HG03045 (cell line): ENCODE measurements at regions not wholly inside any gene's neighbourhood (a gene's known extent, or its start where the extent isn't known, plus 50 kb on each side); places are given as distances from the start of the nearest gene placed in this dataset.

Experiments
- ATAC-seq: cut with Tn5 transposase; IDR thresholded peaks from one replicate; pipeline ENCODE4 v1.9.1; 2021; ENCODE audit warnings: mild to moderate bottlenecking, moderate library complexity; ENCODE audit not compliant: unreplicated experiment

- ATAC-seq = no peak
Observed at GRCh38 chr7:96415293-96415940, 93.5 kb upstream of the SLC25A13 start.

DNA sequence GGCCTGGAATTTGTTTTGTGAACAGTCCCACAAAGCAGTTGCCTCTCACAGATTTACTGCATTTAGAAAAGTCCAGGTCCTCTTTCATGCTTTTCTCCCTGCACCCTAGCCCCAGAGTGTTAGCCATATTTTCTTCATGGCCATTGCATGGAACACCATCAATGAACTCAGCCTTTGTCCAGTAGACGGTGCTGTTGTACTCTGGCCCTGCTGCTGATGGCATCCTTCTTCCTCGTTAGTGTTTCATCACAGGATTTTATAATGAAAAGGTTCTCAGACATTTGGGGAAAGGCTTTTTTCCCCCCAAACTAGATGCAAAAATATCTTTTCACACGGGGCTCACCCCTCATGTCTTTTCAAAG lies 93.0 kb upstream of the SLC25A13 start:
- peak; percentile 47 for ATAC-seq

- ATAC-seq = no peak
Observed at GRCh38 chr7:96410126-96410839, 88.4 kb upstream of the SLC25A13 start.

DNA sequence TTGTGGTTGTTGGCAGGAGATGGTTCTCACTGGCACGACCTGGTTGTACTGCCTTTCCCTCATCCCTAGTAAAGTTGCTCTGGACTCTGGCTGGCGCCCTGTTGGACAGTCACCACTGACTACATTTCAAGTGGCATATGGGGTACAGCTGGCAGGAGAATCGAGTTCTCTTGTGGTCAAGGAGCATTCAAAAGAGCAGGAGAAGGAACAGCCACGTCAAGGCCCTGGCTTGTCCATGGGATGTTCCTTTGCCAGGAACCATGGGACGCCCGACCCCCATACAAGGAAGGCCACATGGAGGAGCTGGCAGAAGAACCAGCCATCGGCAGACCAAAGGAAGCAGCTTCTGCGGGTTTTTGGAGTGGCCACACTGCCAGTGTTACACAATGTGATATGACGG lies 87.0 kb upstream of the SLC25A13 start:
- ATAC-seq = no peak

GRCh38 chr7:96407427-96407826 lies 85.5 kb upstream of the SLC25A13 start:
- ATAC-seq = no peak

- no peak for ATAC-seq
Observed at GRCh38 chr7:96402913-96403312, 81.0 kb upstream of the SLC25A13 start.

DNA sequence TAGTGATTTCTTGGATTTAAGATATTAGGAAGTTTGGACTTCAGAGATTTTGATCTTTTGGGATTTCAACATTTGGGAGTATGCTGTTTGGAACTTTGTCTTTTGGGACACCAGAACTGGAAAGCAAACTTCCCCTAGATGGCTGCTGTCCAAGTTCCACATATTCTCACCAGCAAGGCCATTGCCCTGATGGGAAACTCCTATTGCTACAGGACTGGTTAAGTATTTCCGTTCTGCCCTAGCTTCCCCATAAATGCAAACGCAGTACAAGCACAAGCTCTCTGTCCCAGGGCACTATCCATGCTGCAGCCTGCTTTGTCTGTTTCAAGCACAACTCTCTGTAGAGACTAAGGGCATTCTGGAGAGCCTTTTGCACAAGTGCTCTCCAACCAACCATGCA lies 79.3 kb upstream of the SLC25A13 start:
- ATAC-seq = no peak

DNA sequence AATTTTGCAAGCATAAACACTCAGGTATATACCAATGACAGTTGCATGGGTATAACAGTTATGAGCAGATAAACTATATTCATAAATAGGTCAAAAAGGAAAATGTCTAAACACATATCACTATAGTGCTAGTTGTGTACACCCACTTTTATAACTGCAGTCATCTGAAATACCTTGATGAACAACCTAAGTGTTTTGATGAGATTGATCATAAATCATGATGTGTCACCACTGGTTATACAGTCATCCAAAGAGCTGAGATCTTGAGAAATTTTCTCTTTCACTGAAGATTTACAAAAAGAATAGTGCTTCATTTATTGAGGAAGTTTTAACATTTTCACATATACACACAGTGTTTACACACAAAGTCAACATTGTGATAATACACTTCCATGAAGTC lies 78.6 kb upstream of the SLC25A13 start:
- no peak for ATAC-seq

DNA sequence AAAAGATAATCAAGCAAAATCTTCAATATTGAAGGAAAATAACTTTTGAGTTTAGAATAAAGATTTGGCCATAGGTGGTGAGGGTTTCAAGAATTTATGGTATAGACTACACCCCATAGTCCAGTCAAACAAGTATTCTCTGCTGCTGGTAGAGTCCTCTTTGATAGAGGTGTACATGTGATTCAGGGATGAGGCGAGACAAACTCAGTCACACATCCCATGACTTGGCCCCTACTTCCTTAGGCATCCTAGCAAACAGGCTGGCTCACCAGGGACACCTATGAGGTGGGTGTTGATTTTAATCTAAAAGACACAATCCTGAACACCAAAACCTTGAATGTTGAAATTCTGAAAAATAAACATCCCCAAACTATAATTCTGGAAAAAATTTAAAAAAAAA lies 78.1 kb upstream of the SLC25A13 start:
- no peak for ATAC-seq

GRCh38 chr7:96397936-96398598 lies 76.2 kb upstream of the SLC25A13 start:
- ATAC-seq = no peak

GRCh38 chr7:96388620-96389383 lies 66.9 kb upstream of the SLC25A13 start:
- ATAC-seq = no peak

- no peak for ATAC-seq
Observed at GRCh38 chr7:96388166-96388565, 66.3 kb upstream of the SLC25A13 start.

GRCh38 chr7:96380111-96380512 lies 58.2 kb upstream of the SLC25A13 start:
- ATAC-seq = no peak

DNA sequence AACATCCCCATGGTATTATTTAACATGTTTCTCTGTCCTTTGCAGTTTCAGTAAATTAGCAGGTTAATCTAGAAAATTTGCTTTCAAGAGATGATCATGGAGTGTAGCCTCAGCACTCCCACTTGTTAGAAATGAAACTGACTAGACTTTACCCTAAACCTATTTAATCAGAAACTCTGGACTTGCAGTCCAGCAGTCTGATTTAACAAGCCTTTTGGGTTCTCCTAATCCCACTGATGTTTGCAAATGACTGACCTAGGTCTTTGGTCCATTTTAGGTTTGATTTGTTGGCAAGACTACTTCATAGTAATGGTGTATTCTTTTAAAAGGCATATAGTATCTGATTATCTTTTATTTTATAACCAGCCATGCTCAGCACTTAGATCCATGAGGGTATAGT lies 55.5 kb upstream of the SLC25A13 start:
- no peak for ATAC-seq
